ENCODE measurements at regions not wholly inside any gene's neighbourhood (a gene's known extent, or its start where the extent isn't known, plus 50 kb on each side); places are given as distances from the start of the nearest gene placed in this dataset.

GRCh38 chr13:95470574-95471366 is 81.8 kb upstream of the CLDN10 start:
- no peaks in the 10 kb centered on the region for H3K4me1 ChIP-seq (ENCODE audit: control insufficient read depth, insufficient read depth, low read length)
- H3K4me3 ChIP-seq (ENCODE audit: low read length): no peak overlapping the region
- H3K9ac ChIP-seq (ENCODE audit: low read length): no peak overlapping the region
- no peaks in the 10 kb centered on the region for H3K27me3 ChIP-seq (ENCODE audit: control insufficient read depth, insufficient read depth, low read length)
- no peak overlapping the region for H3K27ac ChIP-seq (ENCODE audit: low read depth, low read length)
- no peaks in the 10 kb centered on the region for H3K36me3 ChIP-seq (ENCODE audit: control insufficient read depth, insufficient read depth, low read length)

DNA sequence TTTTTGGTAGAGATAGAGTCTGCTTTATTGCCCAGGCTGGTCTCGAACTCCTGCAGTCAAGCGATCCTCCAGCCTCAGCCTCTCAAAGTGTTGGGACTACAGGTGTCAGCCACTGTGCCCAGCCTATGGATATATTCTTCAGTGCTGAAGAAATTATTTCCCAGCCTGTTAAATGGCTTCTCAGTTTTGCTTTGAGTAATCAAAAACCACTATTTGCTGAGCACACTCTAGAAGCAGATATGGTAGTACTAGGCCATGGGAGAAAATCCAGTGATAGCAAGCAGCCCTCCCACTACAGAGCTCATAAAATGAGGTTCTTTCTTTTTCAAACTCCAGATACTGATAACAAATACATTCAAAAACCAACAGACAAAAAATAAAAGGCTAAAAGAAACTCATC is 80.6 kb upstream of the CLDN10 start:
- Histone ChIP-seq H3K4me3 (ENCODE audit: low read length) (no peak overlapping the region), H3K36me3 (ENCODE audit: control insufficient read depth, insufficient read depth, low read length) (no peaks in the 10 kb centered on the region), H3K4me1 (ENCODE audit: control insufficient read depth, insufficient read depth, low read length) (no peaks in the 10 kb centered on the region), H3K27ac (ENCODE audit: low read depth, low read length) (no peak overlapping the region), H3K27me3 (ENCODE audit: control insufficient read depth, insufficient read depth, low read length) (no peaks in the 10 kb centered on the region), H3K9ac (ENCODE audit: low read length) (no peak overlapping the region)

DNA sequence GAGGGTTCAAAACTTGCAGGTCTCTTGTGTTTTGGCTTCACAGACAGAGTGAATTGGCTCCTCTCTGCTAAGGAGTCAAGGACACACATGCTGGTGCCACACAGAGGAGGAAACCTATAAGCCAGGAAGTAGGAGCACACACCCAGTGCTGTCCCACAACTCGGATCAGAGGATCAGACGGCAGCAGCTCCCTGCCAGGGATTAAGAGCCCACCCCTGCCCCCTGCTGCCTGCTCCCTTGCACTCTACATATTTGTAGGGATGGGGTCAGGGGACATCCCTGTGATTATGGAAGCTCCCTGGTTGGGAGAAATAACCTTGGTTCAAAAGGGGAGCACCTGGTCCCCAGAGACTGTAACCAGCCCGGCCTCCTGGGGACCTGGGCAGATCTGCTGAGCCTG is 77.5 kb upstream of the CLDN10 start:
- no peak overlapping the region for H3K4me3 ChIP-seq (ENCODE audit: low read length)
- no peaks in the 10 kb centered on the region for H3K4me1 ChIP-seq (ENCODE audit: control insufficient read depth, insufficient read depth, low read length)
- no peak overlapping the region for H3K9ac ChIP-seq (ENCODE audit: low read length)
- no peaks in the 10 kb centered on the region for H3K36me3 ChIP-seq (ENCODE audit: control insufficient read depth, insufficient read depth, low read length)
- H3K27ac ChIP-seq (ENCODE audit: low read depth, low read length): no peak overlapping the region
- H3K27me3 ChIP-seq (ENCODE audit: control insufficient read depth, insufficient read depth, low read length): no peaks in the 10 kb centered on the region

DNA sequence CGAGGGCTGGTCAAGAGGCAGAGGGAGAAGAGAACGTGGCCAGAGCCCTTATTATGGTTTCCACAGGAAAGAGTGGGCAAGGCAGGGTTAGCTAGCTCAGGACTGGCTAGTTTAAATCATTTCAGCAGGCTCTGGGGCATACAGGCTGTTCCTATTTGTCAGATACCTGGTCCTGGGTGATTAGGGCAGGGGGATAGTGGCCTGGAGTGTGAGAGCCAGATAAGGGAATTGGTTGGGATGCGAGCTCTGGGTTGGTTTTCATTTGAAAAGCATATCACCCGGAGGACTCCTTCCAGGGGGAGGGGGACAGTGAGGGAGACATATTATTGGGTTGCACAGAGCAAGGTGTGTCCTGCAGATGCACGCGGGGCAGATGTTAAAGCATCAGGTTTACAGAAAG is 75.3 kb upstream of the CLDN10 start:
- Histone ChIP-seq H3K27ac (ENCODE audit: low read depth, low read length) (no peak overlapping the region), H3K27me3 (ENCODE audit: control insufficient read depth, insufficient read depth, low read length) (no peaks in the 10 kb centered on the region), H3K36me3 (ENCODE audit: control insufficient read depth, insufficient read depth, low read length) (no peaks in the 10 kb centered on the region), H3K4me3 (ENCODE audit: low read length) (no peak overlapping the region), H3K4me1 (ENCODE audit: control insufficient read depth, insufficient read depth, low read length) (no peaks in the 10 kb centered on the region), H3K9ac (ENCODE audit: low read length) (no peak overlapping the region)

GRCh38 chr13:95479731-95480130 is 72.8 kb upstream of the CLDN10 start:
- Histone ChIP-seq H3K36me3 (ENCODE audit: control insufficient read depth, insufficient read depth, low read length) (no peaks in the 10 kb centered on the region), H3K4me3 (ENCODE audit: low read length) (no peak overlapping the region), H3K27ac (ENCODE audit: low read depth, low read length) (no peak overlapping the region), H3K27me3 (ENCODE audit: control insufficient read depth, insufficient read depth, low read length) (no peaks in the 10 kb centered on the region), H3K9ac (ENCODE audit: low read length) (no peak overlapping the region), H3K4me1 (ENCODE audit: control insufficient read depth, insufficient read depth, low read length) (no peaks in the 10 kb centered on the region)

- Histone ChIP-seq H3K36me3 (ENCODE audit: control insufficient read depth, insufficient read depth, low read length) (no peaks in the 10 kb centered on the region), H3K4me3 (ENCODE audit: low read length) (no peak overlapping the region), H3K27ac (ENCODE audit: low read depth, low read length) (no peak overlapping the region), H3K27me3 (ENCODE audit: control insufficient read depth, insufficient read depth, low read length) (no peaks in the 10 kb centered on the region), H3K9ac (ENCODE audit: low read length) (no peak overlapping the region), H3K4me1 (ENCODE audit: control insufficient read depth, insufficient read depth, low read length) (no peaks in the 10 kb centered on the region)
Measured at GRCh38 chr13:95480131-95480545, 72.4 kb upstream of the CLDN10 start.

DNA sequence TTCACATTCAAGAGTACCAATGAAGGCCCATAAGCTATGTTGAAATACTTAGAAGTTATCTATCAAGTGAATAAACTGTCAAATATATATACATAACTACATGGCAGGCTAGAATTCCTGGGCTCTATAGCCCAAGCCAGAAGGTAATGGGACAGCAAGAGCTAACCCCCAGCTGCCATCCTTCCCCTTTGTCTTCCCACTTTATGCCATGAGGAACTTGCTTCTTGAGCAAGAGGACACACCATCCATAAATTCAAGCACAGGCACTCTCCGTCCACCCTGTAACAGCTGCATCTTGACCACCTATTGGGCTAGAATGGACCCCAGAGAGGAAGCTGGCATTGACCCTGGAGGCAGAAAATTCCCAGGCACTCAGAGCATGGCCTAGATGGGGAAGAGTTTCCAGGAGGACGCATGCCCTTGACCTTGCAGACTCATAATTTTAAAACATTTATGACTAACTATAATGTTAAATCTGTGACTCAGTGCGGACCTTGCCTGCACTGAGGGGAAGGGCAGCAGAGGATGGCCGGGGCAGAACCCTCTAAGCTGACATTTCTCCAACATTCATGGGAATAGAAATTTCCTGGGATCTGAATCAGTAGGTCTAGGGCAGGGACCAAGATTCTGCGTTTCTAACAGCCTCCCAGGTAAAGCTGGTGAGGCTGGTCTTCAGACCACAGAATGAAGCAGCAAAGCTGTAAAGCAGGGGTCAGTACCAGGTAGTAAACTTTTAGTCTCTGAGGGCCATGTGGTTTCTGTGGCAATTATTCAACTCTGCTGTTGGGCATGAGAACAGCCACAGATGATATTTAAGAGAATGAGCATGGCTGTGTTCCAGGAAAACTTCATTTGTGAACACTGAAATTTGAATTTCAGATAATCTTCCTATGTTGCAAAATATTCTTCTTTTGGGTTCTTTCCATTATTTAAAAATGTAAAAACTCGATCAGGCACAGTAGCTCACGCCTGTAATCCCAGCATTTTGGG is 71.4 kb upstream of the CLDN10 start:
- no peak overlapping the region for H3K9ac ChIP-seq (ENCODE audit: low read length)
- H3K36me3 ChIP-seq (ENCODE audit: control insufficient read depth, insufficient read depth, low read length): no peaks in the 10 kb centered on the region
- no peak overlapping the region for H3K4me3 ChIP-seq (ENCODE audit: low read length)
- no peaks in the 10 kb centered on the region for H3K4me1 ChIP-seq (ENCODE audit: control insufficient read depth, insufficient read depth, low read length)
- no peak overlapping the region for H3K27ac ChIP-seq (ENCODE audit: low read depth, low read length)
- H3K27me3 ChIP-seq (ENCODE audit: control insufficient read depth, insufficient read depth, low read length): no peaks in the 10 kb centered on the region

DNA sequence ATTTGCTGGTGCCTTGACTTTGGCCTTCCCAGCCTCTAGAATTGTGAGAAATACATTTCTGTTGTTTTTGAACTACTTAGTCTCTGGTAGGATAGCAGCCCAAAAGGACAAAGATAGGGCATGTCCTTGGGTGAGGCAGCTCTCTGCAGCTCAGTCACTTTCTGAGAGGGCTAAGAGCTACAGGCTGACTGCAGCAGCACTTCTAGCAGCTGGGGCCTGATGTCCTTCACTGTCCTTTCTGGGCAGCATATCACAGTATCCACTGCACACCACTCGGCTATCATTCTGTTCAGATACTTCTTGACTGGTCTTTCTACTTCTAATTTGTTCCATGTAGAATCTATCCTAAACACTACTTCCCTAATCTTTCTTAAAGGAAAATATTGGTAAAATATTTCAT is 68.5 kb upstream of the CLDN10 start:
- no peak overlapping the region for H3K4me3 ChIP-seq (ENCODE audit: low read length)
- H3K27me3 ChIP-seq (ENCODE audit: control insufficient read depth, insufficient read depth, low read length): no peaks in the 10 kb centered on the region
- H3K27ac ChIP-seq (ENCODE audit: low read depth, low read length): no peak overlapping the region
- H3K36me3 ChIP-seq (ENCODE audit: control insufficient read depth, insufficient read depth, low read length): no peaks in the 10 kb centered on the region
- no peaks in the 10 kb centered on the region for H3K4me1 ChIP-seq (ENCODE audit: control insufficient read depth, insufficient read depth, low read length)
- no peak overlapping the region for H3K9ac ChIP-seq (ENCODE audit: low read length)

DNA sequence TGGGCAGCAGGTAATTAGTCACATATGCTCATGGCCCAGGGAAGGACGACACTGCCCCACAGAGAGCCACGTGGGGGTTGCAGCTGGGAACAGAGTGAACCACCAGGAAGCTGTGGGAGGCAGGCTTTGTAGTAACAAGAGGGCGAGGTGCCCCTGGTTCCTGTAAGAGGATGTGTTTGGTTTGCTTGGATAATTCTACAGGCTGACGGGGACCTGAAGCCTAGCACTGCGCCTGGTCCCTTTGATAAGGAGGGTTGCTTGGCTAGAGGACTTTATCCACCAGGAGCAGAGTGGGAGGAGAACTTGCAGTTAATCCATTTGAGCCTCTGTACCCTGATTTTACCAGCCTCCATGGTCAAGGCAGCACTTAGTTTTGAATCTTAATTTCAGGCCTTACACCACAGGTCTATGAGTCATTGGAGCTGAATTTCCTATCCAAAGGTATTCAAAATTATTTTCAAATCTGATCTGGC is 67.4 kb upstream of the CLDN10 start:
- no peak overlapping the region for H3K9ac ChIP-seq (ENCODE audit: low read length)
- H3K4me1 ChIP-seq (ENCODE audit: control insufficient read depth, insufficient read depth, low read length): no peaks in the 10 kb centered on the region
- no peak overlapping the region for H3K4me3 ChIP-seq (ENCODE audit: low read length)
- H3K36me3 ChIP-seq (ENCODE audit: control insufficient read depth, insufficient read depth, low read length): no peaks in the 10 kb centered on the region
- H3K27ac ChIP-seq (ENCODE audit: low read depth, low read length): no peak overlapping the region
- no peaks in the 10 kb centered on the region for H3K27me3 ChIP-seq (ENCODE audit: control insufficient read depth, insufficient read depth, low read length)

- Histone ChIP-seq H3K4me1 (ENCODE audit: control insufficient read depth, insufficient read depth, low read length) (no peaks in the 10 kb centered on the region), H3K27me3 (ENCODE audit: control insufficient read depth, insufficient read depth, low read length) (no peaks in the 10 kb centered on the region)
Measured at GRCh38 chr13:95485518-95486144, 66.9 kb upstream of the CLDN10 start.

GRCh38 chr13:95492044-95492801 is 60.3 kb upstream of the CLDN10 start:
- H3K9ac ChIP-seq (ENCODE audit: low read length): no peak overlapping the region
- no peaks in the 10 kb centered on the region for H3K36me3 ChIP-seq (ENCODE audit: control insufficient read depth, insufficient read depth, low read length)
- H3K27ac ChIP-seq (ENCODE audit: low read depth, low read length): no peak overlapping the region
- no peaks in the 10 kb centered on the region for H3K27me3 ChIP-seq (ENCODE audit: control insufficient read depth, insufficient read depth, low read length)
- H3K4me1 ChIP-seq (ENCODE audit: control insufficient read depth, insufficient read depth, low read length): no peaks in the 10 kb centered on the region
- no peak overlapping the region for H3K4me3 ChIP-seq (ENCODE audit: low read length)

More at GRCh38 chr13:95485518-95486144, 66.9 kb upstream of the CLDN10 start:
- no peak overlapping the region for H3K4me3 ChIP-seq (ENCODE audit: low read length)
- no peak overlapping the region for H3K9ac ChIP-seq (ENCODE audit: low read length)
- H3K27ac ChIP-seq (ENCODE audit: low read depth, low read length): no peak overlapping the region
- H3K36me3 ChIP-seq (ENCODE audit: control insufficient read depth, insufficient read depth, low read length): no peaks in the 10 kb centered on the region
